ENCODE measurements at regions not wholly inside any gene's neighbourhood (a gene's known extent, or its start where the extent isn't known, plus 50 kb on each side); places are given as distances from the start of the nearest gene placed in this dataset.

GRCh38 chr10:44195112-44196007 is 189.5 kb downstream of the CXCL12 start:
- H3K4me3 ChIP-seq (ENCODE audit: low read depth, low read length): no peak overlapping the region
- no peaks in the 10 kb centered on the region for H3K4me1 ChIP-seq
- H3K36me3 ChIP-seq: no peaks in the 10 kb centered on the region
- DNase-seq: no peak
- no peaks in the 10 kb centered on the region for H3K27me3 ChIP-seq
- TF ChIP-seq CTCF (IDR thresholded peaks at IDR 0.05; ENCODE audit: low read depth, low read length): no peak
- no peaks in the 10 kb centered on the region for H3K9me3 ChIP-seq

GRCh38 chr10:44194435-44194834 is 190.5 kb downstream of the CXCL12 start:
- Histone ChIP-seq H3K4me3 (ENCODE audit: low read depth, low read length) (no peak overlapping the region), H3K27me3 (no peaks in the 10 kb centered on the region), H3K36me3 (no peaks in the 10 kb centered on the region), H3K4me1 (no peaks in the 10 kb centered on the region), H3K9me3 (no peaks in the 10 kb centered on the region)
- DNase-seq: no peak
- no peak for TF ChIP-seq CTCF (IDR thresholded peaks at IDR 0.05; ENCODE audit: low read depth, low read length)

- H3K9me3 ChIP-seq: no peaks in the 10 kb centered on the region
- H3K4me3 ChIP-seq (ENCODE audit: low read depth, low read length): no peak overlapping the region
- no peak for TF ChIP-seq CTCF (IDR thresholded peaks at IDR 0.05; ENCODE audit: low read depth, low read length)
- H3K36me3 ChIP-seq: no peaks in the 10 kb centered on the region
- no peaks in the 10 kb centered on the region for H3K4me1 ChIP-seq
- H3K27me3 ChIP-seq: no peaks in the 10 kb centered on the region
- no peak for DNase-seq
Observed at GRCh38 chr10:44193567-44194220, 191.2 kb downstream of the CXCL12 start.

GRCh38 chr10:44193166-44193565 is 191.7 kb downstream of the CXCL12 start:
- Histone ChIP-seq H3K9me3 (no peaks in the 10 kb centered on the region), H3K4me1 (no peaks in the 10 kb centered on the region), H3K36me3 (no peaks in the 10 kb centered on the region), H3K4me3 (ENCODE audit: low read depth, low read length) (no peak overlapping the region), H3K27me3 (no peaks in the 10 kb centered on the region)
- no peak for DNase-seq
- TF ChIP-seq CTCF (IDR thresholded peaks at IDR 0.05; ENCODE audit: low read depth, low read length): no peak

GRCh38 chr10:44192435-44192834 is 192.5 kb downstream of the CXCL12 start:
- no peaks in the 10 kb centered on the region for H3K36me3 ChIP-seq
- H3K4me1 ChIP-seq: no peaks in the 10 kb centered on the region
- no peaks in the 10 kb centered on the region for H3K9me3 ChIP-seq
- DNase-seq: no peak
- no peaks in the 10 kb centered on the region for H3K27me3 ChIP-seq
- TF ChIP-seq CTCF (IDR thresholded peaks at IDR 0.05; ENCODE audit: low read depth, low read length): no peak
- H3K4me3 ChIP-seq (ENCODE audit: low read depth, low read length): no peak overlapping the region

GRCh38 chr10:44190541-44190940 is 194.4 kb downstream of the CXCL12 start:
- no peak for TF ChIP-seq CTCF (IDR thresholded peaks at IDR 0.05; ENCODE audit: low read depth, low read length)
- H3K36me3 ChIP-seq: no peaks in the 10 kb centered on the region
- no peaks in the 10 kb centered on the region for H3K4me1 ChIP-seq
- no peak for DNase-seq
- H3K27me3 ChIP-seq: no peaks in the 10 kb centered on the region
- no peaks in the 10 kb centered on the region for H3K9me3 ChIP-seq
- H3K4me3 ChIP-seq (ENCODE audit: low read depth, low read length): no peak overlapping the region
